Right lobe of liver (tissue), 4 donors: ENCODE measurements at regions not wholly inside any gene's neighbourhood (a gene's known extent, or its start where the extent isn't known, plus 50 kb on each side); places are given as distances from the start of the nearest gene placed in this dataset.

Experiments
- CTCF ChIP-seq, 4 donors: fragments of 200-600 bp in 3 of 4; fragments of 450-650 bp in 1 of 4; IDR thresholded peaks; one replicate each; pipeline versions ENCODE4 v1.5.1 to v1.8.0; 2016 to 2022; ENCODE audit warnings: antibody characterized with exemption in 4 of 4, mild to moderate bottlenecking in 2 of 4
- POLR2A ChIP-seq: fragments of 450-650 bp; IDR thresholded peaks from one replicate; pipeline ENCODE4 v1.6.1; 2017; ENCODE audit warnings: antibody characterized with exemption, mild to moderate bottlenecking
- donor health status: DM: no; HTN: no; CAD: no.
- donor health status: DM: no; HTN: no; CAD: no.
- donor health status: DM: no; HTN: yes; CAD: no.

- TF ChIP-seq CTCF (IDR thresholded peaks at IDR 0.05) (no peak), POLR2A (no peak)
These were observed 348.7 kb downstream of the CD83 start for GRCh38 chr6:14466278-14466677.
